HFFc6 (cell line): ENCODE measurements at regions not wholly inside any gene's neighbourhood (a gene's known extent, or its start where the extent isn't known, plus 50 kb on each side); places are given as distances from the start of the nearest gene placed in this dataset.
"Not testable (repeated sequence)": the region's sequence is repeated elsewhere in the genome, so short reads cannot be mapped to it uniquely, and the experiment has no call there.

Experiments used
- DNase-seq: peaks from one replicate; pipeline ENCODE4 v3.0.0-alpha.2; 2018
- H3K27ac Mint-ChIP-seq: 2 replicates; pipeline ENCODE4 v1.8.0; 2020; ENCODE audit warnings: mild to moderate bottlenecking, mixed read lengths
- H3K27me3 Mint-ChIP-seq: 2 replicates; pipeline ENCODE4 v1.8.0; 2021; ENCODE audit warnings: mild to moderate bottlenecking, moderate library complexity, mixed read lengths; ENCODE audit not compliant: insufficient read depth
- H3K36me3 Mint-ChIP-seq: 2 replicates; pipeline ENCODE4 v1.8.0; 2021; ENCODE audit warnings: low read depth, mixed read lengths
- H3K4me1 Mint-ChIP-seq: 2 replicates; pipeline ENCODE4 v1.8.0; 2020; ENCODE audit warnings: low read depth, mixed read lengths
- H3K4me3 Mint-ChIP-seq: 2 replicates; pipeline ENCODE4 v1.8.0; 2020; ENCODE audit warnings: mild to moderate bottlenecking, moderate library complexity, mixed read lengths
- H3K9me3 Mint-ChIP-seq: 2 replicates; pipeline ENCODE4 v1.8.0; 2020; ENCODE audit warnings: mild to moderate bottlenecking, mixed read lengths
- TF ChIP-seq, protein P1 (sequence below): fragments of 200-600 bp; sonication (generic); IDR thresholded peaks from 2 replicates; pipeline ENCODE4 v1.5.0; 2021; ENCODE audit warnings: antibody characterized with exemption, mild to moderate bottlenecking

GRCh38 chr5:1598950-1599737, 75.4 kb upstream of the LPCAT1 start:
- not testable (repeated sequence) for H3K36me3 Mint-ChIP-seq, H3K4me3 Mint-ChIP-seq, H3K27me3 Mint-ChIP-seq, H3K9me3 Mint-ChIP-seq
- DNase-seq: peak; percentile 43
- TF ChIP-seq, protein P1, sequence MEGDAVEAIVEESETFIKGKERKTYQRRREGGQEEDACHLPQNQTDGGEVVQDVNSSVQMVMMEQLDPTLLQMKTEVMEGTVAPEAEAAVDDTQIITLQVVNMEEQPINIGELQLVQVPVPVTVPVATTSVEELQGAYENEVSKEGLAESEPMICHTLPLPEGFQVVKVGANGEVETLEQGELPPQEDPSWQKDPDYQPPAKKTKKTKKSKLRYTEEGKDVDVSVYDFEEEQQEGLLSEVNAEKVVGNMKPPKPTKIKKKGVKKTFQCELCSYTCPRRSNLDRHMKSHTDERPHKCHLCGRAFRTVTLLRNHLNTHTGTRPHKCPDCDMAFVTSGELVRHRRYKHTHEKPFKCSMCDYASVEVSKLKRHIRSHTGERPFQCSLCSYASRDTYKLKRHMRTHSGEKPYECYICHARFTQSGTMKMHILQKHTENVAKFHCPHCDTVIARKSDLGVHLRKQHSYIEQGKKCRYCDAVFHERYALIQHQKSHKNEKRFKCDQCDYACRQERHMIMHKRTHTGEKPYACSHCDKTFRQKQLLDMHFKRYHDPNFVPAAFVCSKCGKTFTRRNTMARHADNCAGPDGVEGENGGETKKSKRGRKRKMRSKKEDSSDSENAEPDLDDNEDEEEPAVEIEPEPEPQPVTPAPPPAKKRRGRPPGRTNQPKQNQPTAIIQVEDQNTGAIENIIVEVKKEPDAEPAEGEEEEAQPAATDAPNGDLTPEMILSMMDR: peak; percentile 69
- Mint-ChIP-seq H3K4me1 (peaks cover 11% of the 10 kb centered on the region), H3K27ac (peak overlapping the region; percentile 12; the same call in 1 of the 2 replicates)

- H3K27me3 Mint-ChIP-seq, H3K36me3 Mint-ChIP-seq, H3K27ac Mint-ChIP-seq, H3K9me3 Mint-ChIP-seq, H3K4me3 Mint-ChIP-seq, DNase-seq: not testable (repeated sequence)
- H3K4me1 Mint-ChIP-seq: peaks cover 15% of the 10 kb centered on the region
These were observed 73.3 kb upstream of the LPCAT1 start for GRCh38 chr5:1597093-1597473.

DNA sequence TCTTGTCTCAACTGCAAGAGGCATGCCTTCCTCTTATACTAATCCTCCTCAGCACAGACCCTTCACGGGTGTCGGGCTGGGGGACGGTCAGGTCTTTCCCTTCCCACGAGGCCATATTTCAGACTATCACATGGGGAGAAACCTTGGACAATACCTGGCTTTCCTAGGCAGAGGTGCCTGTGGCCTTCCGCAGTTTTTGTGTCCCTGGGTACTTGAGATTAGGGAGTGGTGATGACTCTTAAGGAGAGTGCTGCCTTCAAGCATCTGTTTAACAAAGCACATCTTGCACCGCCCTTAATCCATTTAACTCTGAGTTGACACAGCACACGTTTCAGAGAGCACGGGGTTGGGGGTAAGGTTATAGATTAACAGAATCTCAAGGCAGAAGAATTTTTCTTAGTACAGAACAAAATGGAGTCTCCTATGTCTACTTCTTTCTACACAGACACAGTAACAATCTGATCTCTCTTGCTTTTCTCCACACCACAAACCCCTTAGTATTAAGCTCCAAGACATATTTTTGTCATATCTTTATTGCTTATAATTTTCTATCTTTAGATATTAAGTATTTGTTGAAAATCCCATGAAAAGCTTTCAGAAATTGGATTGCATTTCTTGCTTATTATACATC, 72.8 kb upstream of the LPCAT1 start:
- H3K27ac Mint-ChIP-seq, H3K36me3 Mint-ChIP-seq, DNase-seq, H3K4me3 Mint-ChIP-seq, H3K27me3 Mint-ChIP-seq, H3K9me3 Mint-ChIP-seq: not testable (repeated sequence)
- H3K4me1 Mint-ChIP-seq: peaks cover 15% of the 10 kb centered on the region

GRCh38 chr5:1594357-1595106, 70.8 kb upstream of the LPCAT1 start:
- Mint-ChIP-seq H3K27me3 (no peaks in the 10 kb centered on the region; the same call in 1 of the 2 replicates), H3K4me3 (peak overlapping the region; percentile 68), H3K27ac (no peak overlapping the region), H3K9me3 (no peaks in the 10 kb centered on the region), H3K4me1 (peaks cover 12% of the 10 kb centered on the region), H3K36me3 (no peaks in the 10 kb centered on the region; the same call in 1 of the 2 replicates)
- TF ChIP-seq, protein P1: peak; percentile 57; the same call in 1 of the 2 replicates
- DNase-seq: peak; percentile 21

DNA sequence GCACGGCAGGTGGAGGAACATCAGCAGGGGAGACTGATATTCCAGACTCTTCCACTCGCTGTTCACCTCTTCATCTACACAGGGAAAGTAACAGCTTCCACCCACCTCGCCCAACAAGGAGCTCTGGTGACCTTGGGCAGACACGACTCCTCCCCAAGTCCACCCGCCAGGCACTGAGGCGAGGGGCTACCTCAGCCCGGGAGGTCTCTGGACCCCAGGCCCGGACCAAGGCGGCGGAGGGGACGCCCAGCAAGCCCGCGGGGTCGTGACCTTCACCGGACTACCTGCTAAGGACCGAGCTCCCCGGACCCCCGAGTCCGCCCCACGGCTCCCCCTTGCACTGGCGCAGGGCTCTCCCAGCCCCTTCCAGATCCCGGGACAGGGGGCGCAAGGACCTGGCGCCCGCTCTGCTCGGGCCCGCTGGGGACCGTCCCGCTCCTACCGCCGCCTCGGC, 70.2 kb upstream of the LPCAT1 start:
- no peaks in the 10 kb centered on the region for H3K9me3 Mint-ChIP-seq
- H3K27me3 Mint-ChIP-seq: no peaks in the 10 kb centered on the region; the same call in 1 of the 2 replicates
- no peaks in the 10 kb centered on the region; the same call in 1 of the 2 replicates for H3K36me3 Mint-ChIP-seq
- no peak for DNase-seq
- peaks cover 6% of the 10 kb centered on the region for H3K4me1 Mint-ChIP-seq
- peak overlapping the region; percentile 68 for H3K4me3 Mint-ChIP-seq
- TF ChIP-seq, protein P1: no peak
- no peak overlapping the region for H3K27ac Mint-ChIP-seq

DNA sequence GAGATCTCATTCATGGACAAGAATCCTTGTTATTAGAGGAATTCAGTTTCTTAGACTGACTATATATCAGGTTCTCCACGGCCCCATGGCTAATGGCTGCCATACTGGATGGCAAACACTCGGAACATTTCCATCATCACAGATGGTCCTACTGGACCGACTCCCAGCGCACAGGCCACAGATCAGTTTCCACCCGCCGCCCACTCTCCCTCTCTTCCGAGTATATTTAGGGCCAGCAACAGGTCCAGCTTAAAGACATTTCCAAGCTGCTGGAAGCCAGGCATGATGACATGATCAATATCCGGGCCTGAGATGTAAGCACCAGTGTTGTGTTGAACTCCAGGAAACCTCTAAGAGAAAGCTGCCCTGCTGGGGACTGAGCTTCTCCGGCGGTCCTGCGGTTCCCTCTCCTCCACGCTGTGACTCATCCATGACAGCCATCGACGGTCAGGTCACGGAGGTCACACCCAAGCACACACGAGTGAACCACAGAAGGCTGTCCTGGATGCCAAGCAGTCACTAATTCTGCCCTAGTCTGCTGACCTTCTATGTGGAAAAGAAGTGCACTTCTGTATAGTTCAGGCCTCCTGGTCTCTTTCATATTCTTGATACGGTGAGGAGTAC, 64.4 kb upstream of the LPCAT1 start:
- not testable (repeated sequence) for H3K4me1 Mint-ChIP-seq, H3K9me3 Mint-ChIP-seq, H3K4me3 Mint-ChIP-seq, H3K27me3 Mint-ChIP-seq, H3K27ac Mint-ChIP-seq, DNase-seq
- H3K36me3 Mint-ChIP-seq: peaks cover 13% of the 10 kb centered on the region; the same call in 1 of the 2 replicates

DNA sequence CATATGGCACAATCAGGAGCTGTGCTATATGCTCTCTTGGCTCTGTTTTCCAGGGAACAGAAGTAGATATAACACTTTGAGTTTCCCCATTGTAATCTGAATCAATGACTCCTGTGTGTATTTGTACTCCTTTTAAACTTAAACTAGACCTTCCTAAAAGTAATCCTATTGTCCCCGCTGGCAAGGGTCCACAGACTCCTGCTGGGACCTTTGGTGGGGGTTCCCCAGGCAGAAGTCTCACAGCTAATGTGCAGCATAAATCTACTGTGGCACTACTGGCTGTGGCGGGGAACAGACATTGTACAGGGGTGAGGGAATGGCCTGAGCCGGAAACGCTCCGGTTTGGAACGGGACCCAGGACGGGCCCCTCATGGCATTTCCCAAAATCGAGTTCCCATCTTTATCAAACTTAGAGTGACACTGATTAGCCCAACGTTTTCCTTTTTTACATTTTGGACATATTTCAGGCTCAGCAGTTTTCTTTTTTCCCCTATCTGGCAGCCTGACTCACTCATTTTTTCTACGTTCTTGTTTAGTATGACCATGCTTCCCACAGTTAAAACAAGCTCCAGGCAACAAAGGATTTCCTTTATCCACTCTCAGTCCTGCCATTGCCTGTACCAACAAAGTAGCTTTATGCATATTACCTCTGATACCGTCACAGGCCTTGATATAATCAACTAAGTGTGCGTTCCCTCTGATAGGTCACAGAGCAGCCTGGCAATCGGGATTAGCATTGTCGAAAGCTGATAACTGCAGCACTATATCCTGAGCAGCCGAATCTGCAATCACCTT, 59.5 kb upstream of the LPCAT1 start:
- not testable (repeated sequence) for H3K9me3 Mint-ChIP-seq, H3K27me3 Mint-ChIP-seq, H3K4me3 Mint-ChIP-seq, H3K27ac Mint-ChIP-seq, DNase-seq, H3K4me1 Mint-ChIP-seq
- peaks cover 20% of the 10 kb centered on the region; the same call in 1 of the 2 replicates for H3K36me3 Mint-ChIP-seq

- not testable (repeated sequence) for H3K4me3 Mint-ChIP-seq, H3K9me3 Mint-ChIP-seq, H3K36me3 Mint-ChIP-seq, H3K27ac Mint-ChIP-seq, DNase-seq, H3K27me3 Mint-ChIP-seq, H3K4me1 Mint-ChIP-seq
These were observed 55.6 kb upstream of the LPCAT1 start for GRCh38 chr5:1579389-1579788.

- H3K9me3 Mint-ChIP-seq, H3K27ac Mint-ChIP-seq, H3K27me3 Mint-ChIP-seq, H3K4me3 Mint-ChIP-seq, DNase-seq, H3K4me1 Mint-ChIP-seq, H3K36me3 Mint-ChIP-seq: not testable (repeated sequence)
These were observed 53.1 kb upstream of the LPCAT1 start for GRCh38 chr5:1576851-1577250.
